Endodermal cell (in vitro differentiated cells): ENCODE measurements at regions not wholly inside any gene's neighbourhood (a gene's known extent, or its start where the extent isn't known, plus 50 kb on each side); places are given as distances from the start of the nearest gene placed in this dataset.

Source experiments
- DNase-seq: peaks from one replicate; pipeline ENCODE4 v3.0.0-alpha.2; 2017
- H3K27ac ChIP-seq: 2 replicates; pipeline ENCODE4 v1.5.1; 2013; ENCODE audit warnings: mild to moderate bottlenecking, low read depth, low read length, moderate library complexity
- H3K27me3 ChIP-seq: 2 replicates; pipeline ENCODE4 v1.6.1; 2013; ENCODE audit warnings: mild to moderate bottlenecking, low read length, moderate library complexity; ENCODE audit not compliant: insufficient read depth, control insufficient read depth, poor library complexity, severe bottlenecking
- H3K36me3 ChIP-seq: 2 replicates; pipeline ENCODE4 v1.7.0; 2013; ENCODE audit warnings: mild to moderate bottlenecking, low read length, moderate library complexity; ENCODE audit not compliant: control insufficient read depth, insufficient read depth
- H3K4me1 ChIP-seq: one replicate; pipeline ENCODE4 v1.7.0; 2013; ENCODE audit warnings: low read length; ENCODE audit not compliant: control insufficient read depth, insufficient read depth
- H3K4me3 ChIP-seq: 2 replicates; pipeline ENCODE4 v1.5.1; 2013; ENCODE audit warnings: mild to moderate bottlenecking, low read length, moderate library complexity
- H3K9ac ChIP-seq: 2 replicates; pipeline ENCODE4 v1.6.1; 2013; ENCODE audit warnings: mild to moderate bottlenecking, low read length, moderate library complexity; ENCODE audit not compliant: poor library complexity, severe bottlenecking; ENCODE audit errors: extremely low read depth
- H3K9me3 ChIP-seq: 2 replicates; pipeline ENCODE4 v1.6.1; 2013; ENCODE audit warnings: mild to moderate bottlenecking, low read length, moderate library complexity; ENCODE audit not compliant: control insufficient read depth
- H3K27ac Mint-ChIP-seq: 2 replicates; pipeline ENCODE4 v1.8.0; 2020; ENCODE audit warnings: mixed read lengths
- H3K27me3 Mint-ChIP-seq: 2 replicates; pipeline ENCODE4 v1.8.0; 2021; ENCODE audit warnings: mild to moderate bottlenecking, mixed read lengths; ENCODE audit not compliant: insufficient read depth
- H3K36me3 Mint-ChIP-seq: 2 replicates; pipeline ENCODE4 v1.8.0; 2020; ENCODE audit warnings: low read depth, mixed read lengths
- H3K4me1 Mint-ChIP-seq: 2 replicates; pipeline ENCODE4 v1.8.0; 2020; ENCODE audit warnings: mixed read lengths
- H3K4me3 Mint-ChIP-seq: 2 replicates; pipeline ENCODE4 v1.8.0; 2020; ENCODE audit warnings: mild to moderate bottlenecking, moderate library complexity, mixed read lengths
- H3K9me3 Mint-ChIP-seq: 2 replicates; pipeline ENCODE4 v1.8.0; 2020; ENCODE audit warnings: mild to moderate bottlenecking, mixed read lengths
- WGBS, 2 experiments: methylation state at CpG; one replicate each; pipeline versions ENCODE4 v1.1.5 to v1.1.7; 2013; ENCODE audit warnings: missing lambda C conversion rate in 2 of 2, mixed read lengths in 1 of 2; ENCODE audit not compliant: insufficient coverage in 1 of 2, insufficient read length in 1 of 2; 5-methylcytosine and 5-hydroxymethylcytosine counted together
- TF ChIP-seq, protein P1 (sequence below): fragments of 200-600 bp; sonication (generic); conservative IDR thresholded peaks from 2 replicates; pipeline ENCODE4 v1.5.0; 2021; ENCODE audit warnings: antibody characterized with exemption, mild to moderate bottlenecking

DNA sequence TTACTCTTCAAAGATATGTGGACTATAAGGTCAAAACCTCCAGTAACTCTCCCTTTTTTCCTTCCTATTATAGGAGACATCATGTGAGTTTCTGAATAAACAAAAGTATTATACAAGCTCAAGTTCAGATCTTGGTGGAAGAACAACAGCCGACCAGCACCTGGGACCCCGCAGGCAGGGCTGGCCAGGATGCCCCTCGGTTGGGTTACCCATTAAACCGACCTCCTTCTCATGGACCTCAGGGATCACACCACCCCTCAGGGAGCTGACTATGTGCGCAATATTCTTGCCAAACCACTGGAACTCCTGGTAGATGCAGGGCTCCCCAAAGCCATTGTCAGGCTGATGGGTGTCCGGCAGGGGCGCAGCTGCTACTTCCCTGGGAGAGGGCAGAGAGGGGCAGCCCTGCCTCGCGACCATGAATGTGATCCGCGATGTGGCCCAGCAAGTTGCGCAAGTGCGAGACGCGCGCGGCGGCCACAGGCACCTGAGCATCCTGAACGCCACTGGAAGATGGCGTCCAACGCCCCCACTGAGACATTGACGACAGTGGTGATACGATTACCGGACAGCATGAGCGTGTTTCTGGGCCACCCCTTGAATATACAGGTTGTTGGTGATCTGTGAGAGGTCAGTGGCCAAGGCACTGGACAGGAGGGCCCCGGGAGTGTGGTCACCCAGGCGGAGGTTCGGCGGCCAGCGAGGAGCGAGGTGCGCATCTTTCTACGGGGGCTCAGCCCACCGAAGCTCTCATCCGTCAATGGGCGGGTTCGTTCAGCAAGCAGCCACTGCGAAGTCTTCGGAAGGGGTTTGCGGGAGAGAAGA lies 161.3 kb downstream of the IPMK start:
- H3K9me3 ChIP-seq = peaks cover 20% of the 10 kb centered on the region
- H3K27ac Mint-ChIP-seq = no peak overlapping the region
- H3K4me3 ChIP-seq = no peak overlapping the region
- peaks cover 8% of the 10 kb centered on the region for H3K36me3 Mint-ChIP-seq
- no peaks in the 10 kb centered on the region for H3K36me3 ChIP-seq
- H3K27me3 Mint-ChIP-seq = no peaks in the 10 kb centered on the region
- TF ChIP-seq, protein P1, sequence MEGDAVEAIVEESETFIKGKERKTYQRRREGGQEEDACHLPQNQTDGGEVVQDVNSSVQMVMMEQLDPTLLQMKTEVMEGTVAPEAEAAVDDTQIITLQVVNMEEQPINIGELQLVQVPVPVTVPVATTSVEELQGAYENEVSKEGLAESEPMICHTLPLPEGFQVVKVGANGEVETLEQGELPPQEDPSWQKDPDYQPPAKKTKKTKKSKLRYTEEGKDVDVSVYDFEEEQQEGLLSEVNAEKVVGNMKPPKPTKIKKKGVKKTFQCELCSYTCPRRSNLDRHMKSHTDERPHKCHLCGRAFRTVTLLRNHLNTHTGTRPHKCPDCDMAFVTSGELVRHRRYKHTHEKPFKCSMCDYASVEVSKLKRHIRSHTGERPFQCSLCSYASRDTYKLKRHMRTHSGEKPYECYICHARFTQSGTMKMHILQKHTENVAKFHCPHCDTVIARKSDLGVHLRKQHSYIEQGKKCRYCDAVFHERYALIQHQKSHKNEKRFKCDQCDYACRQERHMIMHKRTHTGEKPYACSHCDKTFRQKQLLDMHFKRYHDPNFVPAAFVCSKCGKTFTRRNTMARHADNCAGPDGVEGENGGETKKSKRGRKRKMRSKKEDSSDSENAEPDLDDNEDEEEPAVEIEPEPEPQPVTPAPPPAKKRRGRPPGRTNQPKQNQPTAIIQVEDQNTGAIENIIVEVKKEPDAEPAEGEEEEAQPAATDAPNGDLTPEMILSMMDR = no peak
- 96 to 98% methylated on average over 35 to 40 of the region's 40 CpGs for WGBS, 2 experiments
- no peak overlapping the region for H3K27ac ChIP-seq
- H3K4me1 Mint-ChIP-seq = no peaks in the 10 kb centered on the region
- H3K4me1 ChIP-seq = peaks cover 6% of the 10 kb centered on the region
- peaks cover 15% of the 10 kb centered on the region for H3K9me3 Mint-ChIP-seq
- H3K4me3 Mint-ChIP-seq = no peak overlapping the region
- no peak overlapping the region for H3K9ac ChIP-seq
- DNase-seq = no peak
- no peaks in the 10 kb centered on the region for H3K27me3 ChIP-seq

DNA sequence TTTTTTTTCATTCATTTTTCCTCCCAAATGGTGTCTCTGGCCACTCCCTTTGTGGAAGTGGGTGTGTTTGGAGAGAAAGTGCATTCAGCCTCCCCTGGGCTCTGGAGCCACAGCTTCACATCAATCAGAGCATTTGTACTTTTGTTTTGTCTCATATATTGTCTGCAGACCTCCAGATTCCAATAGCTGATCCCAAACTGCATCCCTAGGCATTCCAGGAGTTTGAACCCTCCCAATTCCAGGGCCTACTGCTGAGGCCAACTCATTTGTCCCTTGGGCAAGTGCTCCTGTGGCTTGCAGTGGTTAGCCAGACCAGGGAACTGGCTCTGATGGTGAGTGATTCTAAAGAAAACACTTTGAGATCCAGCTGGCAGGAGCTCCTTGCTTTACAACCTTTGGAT lies 163.3 kb downstream of the IPMK start:
- Mint-ChIP-seq H3K27ac (no peak overlapping the region), H3K36me3 (peaks cover 8% of the 10 kb centered on the region), H3K9me3 (peaks cover 20% of the 10 kb centered on the region), H3K4me1 (no peaks in the 10 kb centered on the region), H3K27me3 (no peaks in the 10 kb centered on the region), H3K4me3 (no peak overlapping the region)
- H3K27me3 ChIP-seq = no peaks in the 10 kb centered on the region
- H3K4me3 ChIP-seq = no peak overlapping the region
- H3K9ac ChIP-seq = no peak overlapping the region
- H3K4me1 ChIP-seq = peaks cover 6% of the 10 kb centered on the region
- H3K36me3 ChIP-seq = no peaks in the 10 kb centered on the region
- H3K27ac ChIP-seq = no peak overlapping the region
- TF ChIP-seq, protein P1 = no peak
- H3K9me3 ChIP-seq = peaks cover 24% of the 10 kb centered on the region
- no peak for DNase-seq

DNA sequence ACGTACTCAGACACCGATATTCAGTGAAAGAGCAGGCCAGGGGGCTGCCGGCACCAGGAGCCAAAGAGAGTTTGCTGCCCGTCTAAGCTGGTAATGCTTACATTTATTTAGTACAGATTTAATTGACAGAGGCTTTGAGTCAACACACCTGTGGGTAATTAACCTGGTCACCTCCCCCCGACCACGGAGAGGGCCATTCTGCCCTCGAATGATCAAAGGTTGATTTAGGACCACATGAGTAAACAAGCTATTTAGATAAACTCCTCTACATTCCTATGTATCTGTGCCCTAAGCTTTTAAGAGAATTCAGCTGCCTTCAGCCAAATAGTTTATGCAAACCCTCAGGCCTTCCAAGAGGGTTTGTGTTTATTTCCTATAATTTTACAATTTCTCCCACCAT lies 164.8 kb downstream of the IPMK start:
- Mint-ChIP-seq H3K27ac (no peak overlapping the region), H3K36me3 (peaks cover 8% of the 10 kb centered on the region), H3K27me3 (no peaks in the 10 kb centered on the region), H3K9me3 (peaks cover 20% of the 10 kb centered on the region), H3K4me1 (no peaks in the 10 kb centered on the region), H3K4me3 (no peak overlapping the region)
- peaks cover 6% of the 10 kb centered on the region for H3K4me1 ChIP-seq
- peak overlapping the region; percentile 43 for H3K4me3 ChIP-seq
- no peaks in the 10 kb centered on the region for H3K36me3 ChIP-seq
- H3K27ac ChIP-seq = no peak overlapping the region
- WGBS, 2 experiments = 79 to 96% methylated on average over 4 to 7 of the region's 7 CpGs
- DNase-seq = no peak
- peaks cover 24% of the 10 kb centered on the region for H3K9me3 ChIP-seq
- no peak overlapping the region for H3K9ac ChIP-seq
- no peaks in the 10 kb centered on the region for H3K27me3 ChIP-seq
- TF ChIP-seq, protein P1 = no peak
